ENCODE measurements at regions not wholly inside any gene's neighbourhood (a gene's known extent, or its start where the extent isn't known, plus 50 kb on each side); places are given as distances from the start of the nearest gene placed in this dataset.

- no peak for DNase-seq (ENCODE audit: low read depth)
Measured at GRCh38 chr2:128715360-128715759, 396.7 kb upstream of the HS6ST1 start.

- no peak for DNase-seq (ENCODE audit: low read depth)
Measured at GRCh38 chr2:128716299-128716721, 397.6 kb upstream of the HS6ST1 start.

- no peak for DNase-seq (ENCODE audit: low read depth)
Measured at GRCh38 chr2:128717758-128718710, 399.4 kb upstream of the HS6ST1 start.

DNA sequence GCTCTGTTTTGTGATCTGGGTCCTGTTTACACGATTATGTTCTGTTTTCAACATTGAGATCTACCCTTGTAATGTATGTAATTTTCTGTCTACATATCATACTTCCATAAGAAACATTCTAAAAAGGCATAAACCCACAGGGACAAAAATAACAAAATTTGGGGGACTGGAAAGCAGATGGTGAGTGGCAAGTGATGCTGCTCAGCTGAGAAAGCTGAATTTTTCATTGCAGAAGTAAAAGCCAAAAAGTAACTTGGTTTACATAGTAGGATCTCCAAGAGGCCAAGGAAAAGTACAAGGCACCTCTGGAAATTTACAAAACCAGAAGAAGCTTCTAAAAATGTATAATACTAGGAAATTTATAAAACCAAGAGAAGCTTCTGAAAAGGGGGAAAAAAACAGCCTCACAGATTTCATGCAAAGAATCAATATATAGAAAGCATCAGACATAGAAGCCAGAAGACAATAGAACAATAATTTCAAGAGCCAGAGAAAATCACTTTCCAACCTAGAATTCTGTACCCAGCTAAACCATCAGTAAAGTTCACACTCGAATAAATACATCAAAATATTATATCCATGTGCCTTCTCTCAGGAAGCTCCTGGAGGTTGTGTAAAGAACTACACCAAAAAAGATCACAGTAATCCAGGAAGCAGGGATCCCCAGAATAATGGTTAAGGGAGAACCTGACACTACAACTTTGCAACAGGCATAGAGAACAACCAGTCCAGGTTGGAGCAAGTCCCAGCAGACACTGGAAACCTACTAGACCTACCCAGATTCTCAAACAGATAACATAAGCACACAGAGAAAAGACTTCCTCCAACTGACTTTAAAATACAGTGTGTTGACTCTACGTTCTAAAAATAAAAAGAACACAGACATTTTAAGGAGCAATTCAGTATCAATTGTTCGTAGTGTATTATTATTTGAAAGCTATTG lies 401.7 kb upstream of the HS6ST1 start:
- DNase-seq (ENCODE audit: low read depth), result no peak

GRCh38 chr2:128721096-128721495 lies 402.4 kb upstream of the HS6ST1 start:
- no peak for DNase-seq (ENCODE audit: low read depth)

DNA sequence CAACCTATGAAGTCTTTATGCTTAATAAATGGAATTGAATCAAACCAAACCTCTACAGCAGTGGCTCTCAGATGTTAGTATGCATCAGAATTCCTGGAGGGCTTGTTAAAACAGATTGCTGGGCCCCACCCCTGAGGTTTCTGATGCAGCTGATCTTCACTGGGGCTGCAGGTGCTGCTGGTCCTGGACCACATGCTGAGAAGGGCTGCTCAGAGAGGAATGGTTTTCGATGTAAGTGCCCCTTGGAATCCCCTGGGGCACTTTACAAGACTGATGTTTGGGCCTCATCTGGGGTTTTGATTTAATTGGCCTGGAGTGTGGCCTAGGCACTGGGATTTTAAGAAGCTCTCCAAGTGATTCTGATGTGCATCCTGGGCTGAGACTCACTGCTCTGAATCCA lies 403.8 kb upstream of the HS6ST1 start:
- no peak for DNase-seq (ENCODE audit: low read depth)

- DNase-seq (ENCODE audit: low read depth), result no peak
Measured at GRCh38 chr2:128724547-128724946, 405.9 kb upstream of the HS6ST1 start.

DNA sequence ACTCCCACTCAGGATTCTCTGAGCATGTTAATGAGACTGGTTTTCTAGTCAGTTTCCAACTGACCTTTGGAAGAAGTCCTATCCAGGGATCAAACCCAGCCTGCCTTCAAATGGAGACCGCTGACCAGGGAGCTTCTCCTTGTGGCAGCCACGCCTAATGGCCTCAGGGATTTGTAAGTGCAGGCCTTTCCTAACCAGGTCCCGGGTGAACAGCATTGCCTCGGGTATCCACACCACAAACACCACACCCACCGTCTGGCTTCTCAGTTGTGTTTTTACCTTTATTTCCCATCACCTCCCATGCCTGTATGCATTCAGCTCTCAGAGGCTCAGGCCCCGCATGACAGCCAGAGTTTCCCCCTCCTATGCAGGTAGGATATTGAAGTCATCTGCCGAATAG lies 406.3 kb upstream of the HS6ST1 start:
- DNase-seq (ENCODE audit: low read depth), result no peak

DNA sequence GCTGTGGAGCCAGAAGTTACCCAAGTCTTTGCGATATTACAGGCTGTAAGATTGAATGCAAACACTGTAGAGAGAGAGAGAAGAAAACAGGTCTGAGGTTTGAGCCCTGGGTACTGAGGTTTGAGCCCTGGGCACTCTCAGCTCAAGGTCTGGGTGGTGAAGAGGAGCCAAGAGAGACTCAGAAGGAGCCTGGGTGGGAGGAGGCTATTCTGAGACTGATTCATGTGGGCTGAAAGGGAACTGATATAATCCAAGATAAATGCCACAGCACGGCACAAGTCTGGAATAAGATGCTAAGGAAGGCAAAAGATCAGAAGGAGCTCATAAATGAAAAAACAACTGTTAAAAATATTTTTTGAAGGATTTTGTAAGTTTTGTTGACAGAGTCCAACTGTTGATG lies 407.6 kb upstream of the HS6ST1 start:
- no peak for DNase-seq (ENCODE audit: low read depth)

- no peak for DNase-seq (ENCODE audit: low read depth)
Measured at GRCh38 chr2:128726911-128727310, 408.2 kb upstream of the HS6ST1 start.

- DNase-seq (ENCODE audit: low read depth), result no peak
Measured at GRCh38 chr2:128727404-128727803, 408.7 kb upstream of the HS6ST1 start.

- DNase-seq (ENCODE audit: low read depth), result peak; percentile 23
Measured at GRCh38 chr2:128727914-128728313, 409.2 kb upstream of the HS6ST1 start.

- no peak for DNase-seq (ENCODE audit: low read depth)
Measured at GRCh38 chr2:128729051-128729450, 410.4 kb upstream of the HS6ST1 start.

DNA sequence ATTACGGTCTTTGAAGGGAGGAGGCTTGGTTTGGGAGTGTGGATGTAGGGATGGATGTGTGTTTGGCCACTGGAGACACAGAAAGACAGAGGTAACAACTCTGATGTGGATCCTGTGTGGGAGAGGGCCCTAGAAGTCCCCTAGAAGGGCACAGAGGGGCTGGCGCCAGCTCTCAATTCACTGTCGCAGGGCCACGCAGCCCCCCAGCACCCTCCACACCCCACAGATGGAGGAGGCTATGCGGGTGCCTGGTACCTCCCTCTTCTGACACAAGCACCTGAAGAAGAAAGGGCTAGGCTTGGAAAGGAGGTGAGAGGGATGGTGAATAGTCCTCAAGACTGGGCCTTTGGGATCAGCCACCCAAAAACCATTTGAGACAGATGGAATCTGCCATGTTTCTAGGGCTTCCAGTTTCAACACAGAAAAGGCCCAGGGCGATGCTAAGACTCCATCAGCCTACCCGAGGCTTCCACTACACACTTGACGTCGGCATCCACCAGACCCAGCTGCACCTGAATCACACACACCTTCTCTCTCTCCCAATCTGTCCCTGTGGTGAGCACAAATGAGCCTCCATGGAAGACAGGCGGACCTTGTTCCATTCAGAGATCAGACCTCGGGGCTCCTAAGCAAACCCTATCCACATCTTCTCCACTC lies 413.5 kb upstream of the HS6ST1 start:
- DNase-seq (ENCODE audit: low read depth), result no peak

DNA sequence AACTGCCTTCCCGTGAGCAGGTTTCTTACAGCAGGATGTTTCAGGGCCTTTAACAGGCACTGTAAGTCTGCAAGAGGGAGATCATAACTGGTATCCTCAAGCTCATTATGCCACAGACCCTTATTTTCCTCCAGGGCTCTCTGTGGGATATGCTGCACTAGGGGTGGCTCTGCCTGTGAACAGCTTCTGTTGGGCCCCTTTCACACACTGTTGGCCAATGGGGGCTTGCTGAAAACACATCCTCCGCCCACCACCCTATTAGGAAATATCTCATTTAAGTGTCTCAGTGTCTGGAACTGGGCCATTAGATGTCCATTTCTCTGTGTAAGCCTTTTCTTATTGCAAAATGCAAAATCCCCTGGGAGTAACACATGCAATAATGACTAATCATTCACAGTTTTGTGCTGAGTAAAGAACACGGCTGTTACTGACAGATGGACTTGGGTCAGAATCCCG lies 414.3 kb upstream of the HS6ST1 start:
- DNase-seq (ENCODE audit: low read depth), result no peak

- no peak for DNase-seq (ENCODE audit: low read depth)
Measured at GRCh38 chr2:128733450-128733849, 414.8 kb upstream of the HS6ST1 start.

DNA sequence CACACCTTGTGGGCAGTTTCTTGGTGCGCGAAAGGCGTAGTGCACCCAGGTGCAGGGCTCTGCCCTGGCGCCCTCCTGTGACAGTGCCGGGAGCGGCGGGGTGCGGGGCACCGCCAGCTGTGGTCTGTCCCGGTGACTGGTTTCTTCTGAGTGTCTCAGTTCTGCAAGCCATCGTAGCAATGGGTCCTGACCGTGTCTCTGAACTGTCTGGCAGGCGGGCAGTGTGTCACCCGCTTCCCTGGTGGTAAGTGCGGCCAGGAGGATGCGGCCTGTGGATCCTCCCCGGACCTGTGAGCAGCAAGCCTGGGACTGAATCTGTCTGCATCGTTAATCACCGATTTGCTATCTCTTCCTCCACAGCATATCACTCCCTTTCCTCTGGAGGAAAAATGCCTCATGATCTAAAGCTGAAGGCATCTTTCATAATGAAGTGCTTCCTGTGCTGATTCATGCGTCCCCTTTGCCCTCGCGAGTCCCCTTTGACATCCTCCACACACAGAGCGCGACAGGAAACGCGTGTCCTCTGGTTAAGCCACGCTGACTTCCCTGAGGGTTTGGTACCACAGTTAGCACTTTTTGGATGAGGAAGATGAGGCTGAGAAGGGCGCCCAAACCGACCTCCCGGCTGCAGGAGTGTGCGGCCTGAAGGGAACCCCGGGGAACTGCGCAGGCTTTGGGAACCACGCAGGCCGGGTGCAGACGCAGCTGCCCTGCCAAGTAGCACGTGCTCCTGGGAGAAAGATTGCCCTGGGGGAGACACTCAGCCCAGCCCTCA lies 416.0 kb upstream of the HS6ST1 start:
- peak; percentile 18 for DNase-seq (ENCODE audit: low read depth)

DNA sequence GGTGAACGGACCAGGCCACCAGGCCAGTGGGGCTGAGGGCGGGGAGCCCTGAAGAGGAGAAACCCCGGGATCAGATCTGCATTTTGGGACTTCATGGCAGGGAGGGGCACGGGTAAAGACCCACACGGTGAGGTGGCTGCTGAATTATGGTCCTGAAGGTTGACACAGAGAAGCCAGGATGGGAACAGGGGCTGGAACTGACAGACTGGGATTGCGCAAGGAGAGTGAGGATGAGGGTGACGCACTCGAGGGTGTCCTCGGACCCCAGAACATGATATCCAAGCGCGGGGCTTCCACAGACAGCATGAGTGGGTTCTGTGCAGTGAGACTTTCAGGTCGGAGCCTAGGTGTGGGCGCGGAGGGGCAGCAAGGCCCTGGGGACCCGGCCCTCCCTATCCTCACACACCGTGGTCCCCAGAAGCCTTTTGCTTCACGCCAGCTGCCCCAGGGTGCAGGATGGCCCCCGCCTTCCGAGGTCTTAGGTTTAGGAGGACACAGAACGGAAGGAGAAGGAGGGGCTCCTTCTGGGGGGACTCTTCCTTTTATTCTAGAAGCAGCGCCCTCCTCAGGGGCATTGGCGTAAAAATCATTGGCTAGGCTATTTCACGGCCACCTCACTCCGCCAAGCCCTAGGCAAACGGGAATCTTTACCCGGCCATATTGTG lies 416.8 kb upstream of the HS6ST1 start:
- DNase-seq (ENCODE audit: low read depth), result no peak

GRCh38 chr2:128736046-128736688 lies 417.5 kb upstream of the HS6ST1 start:
- DNase-seq (ENCODE audit: low read depth), result no peak

Measured in HT1080 (cell line).